ENCODE measurements at regions not wholly inside any gene's neighbourhood (a gene's known extent, or its start where the extent isn't known, plus 50 kb on each side); places are given as distances from the start of the nearest gene placed in this dataset.

GRCh38 chr20:22918286-22918983, 116.7 kb upstream of the SSTR4 start:
- DNase-seq (no peak), ATAC-seq (ENCODE audit: poor library complexity) (no peak)
- no peaks in the 10 kb centered on the region for H3K4me1 ChIP-seq (ENCODE audit: insufficient read depth, low read length)
- H3K27me3 Mint-ChIP-seq = peaks cover 5% of the 10 kb centered on the region
- H3K4me3 ChIP-seq (ENCODE audit: low read length) = no peak overlapping the region
- H3K36me3 Mint-ChIP-seq (ENCODE audit: low read depth) = no peaks in the 10 kb centered on the region
- H3K27ac ChIP-seq (ENCODE audit: low read depth in 1 of 2, low read length in 2 of 2) = no peak overlapping the region
- H3K27me3 ChIP-seq (ENCODE audit: control insufficient read depth in 1 of 2, insufficient read depth in 2 of 2, low read length in 2 of 2) = no peaks in the 10 kb centered on the region
- no peaks in the 10 kb centered on the region for H3K36me3 ChIP-seq (ENCODE audit: insufficient read depth, low read length)
- peaks cover 9% of the 10 kb centered on the region for H3K9me3 Mint-ChIP-seq
- ChIA-PET CTCF (no interaction called here), POLR2A (no interaction called here)
- peaks cover 0 to 6% of the 10 kb centered on the region in 2 experiments for H3K9me3 ChIP-seq (ENCODE audit: control insufficient read depth in 1 of 2, insufficient read depth in 1 of 2, low read length in 2 of 2)
- no peak for TF ChIP-seq CTCF (IDR thresholded peaks at IDR 0.05)
- no peak overlapping the region for H3K4me3 Mint-ChIP-seq
- intact Hi-C loops (cut with DNase I, micrococcal nuclease) = no loop called here
- H3K27ac Mint-ChIP-seq = no peak overlapping the region
- no peaks in the 10 kb centered on the region for H3K4me1 Mint-ChIP-seq (ENCODE audit: low read depth)

GRCh38 chr20:22920898-22921297, 114.2 kb upstream of the SSTR4 start:
- no peak overlapping the region for H3K27ac Mint-ChIP-seq
- Histone ChIP-seq H3K4me1 (ENCODE audit: insufficient read depth, low read length) (no peaks in the 10 kb centered on the region), H3K36me3 (ENCODE audit: insufficient read depth, low read length) (no peaks in the 10 kb centered on the region), H3K9me3 (ENCODE audit: control insufficient read depth in 1 of 2, insufficient read depth in 1 of 2, low read length in 2 of 2) (peaks cover 0 to 6% of the 10 kb centered on the region in 2 experiments), H3K4me3 (ENCODE audit: low read length) (no peak overlapping the region), H3K27ac (ENCODE audit: low read depth in 1 of 2, low read length in 2 of 2) (no peak overlapping the region), H3K27me3 (ENCODE audit: control insufficient read depth in 1 of 2, insufficient read depth in 2 of 2, low read length in 2 of 2) (no peaks in the 10 kb centered on the region)
- H3K27me3 Mint-ChIP-seq = peaks cover 5% of the 10 kb centered on the region
- peaks cover 3% of the 10 kb centered on the region for H3K9me3 Mint-ChIP-seq
- intact Hi-C loops (cut with DNase I, micrococcal nuclease) = no loop called here
- ATAC-seq (ENCODE audit: poor library complexity) (no peak), DNase-seq (no peak)
- POLR2A ChIA-PET = no interaction called here
- no peak overlapping the region for H3K4me3 Mint-ChIP-seq
- CTCF ChIA-PET = no interaction called here
- H3K36me3 Mint-ChIP-seq (ENCODE audit: low read depth) = no peaks in the 10 kb centered on the region
- TF ChIP-seq CTCF (IDR thresholded peaks at IDR 0.05) = no peak
- H3K4me1 Mint-ChIP-seq (ENCODE audit: low read depth) = no peaks in the 10 kb centered on the region

GRCh38 chr20:22921595-22922421, 113.3 kb upstream of the SSTR4 start:
- H3K4me3 ChIP-seq (ENCODE audit: low read length) = no peak overlapping the region
- intact Hi-C loops (cut with DNase I, micrococcal nuclease) = no loop called here
- peaks cover 5% of the 10 kb centered on the region for H3K27me3 Mint-ChIP-seq
- ChIA-PET CTCF (no interaction called here), POLR2A (no interaction called here)
- peaks cover 3% of the 10 kb centered on the region for H3K9me3 Mint-ChIP-seq
- H3K27me3 ChIP-seq (ENCODE audit: control insufficient read depth in 1 of 2, insufficient read depth in 2 of 2, low read length in 2 of 2) = no peaks in the 10 kb centered on the region
- no peaks in the 10 kb centered on the region for H3K4me1 Mint-ChIP-seq (ENCODE audit: low read depth)
- H3K4me3 Mint-ChIP-seq = no peak overlapping the region
- no peak overlapping the region for H3K27ac Mint-ChIP-seq
- DNase-seq (peak in 3 of 14 experiments; percentile 1 to 34 (median 22)), ATAC-seq (ENCODE audit: poor library complexity) (no peak)
- H3K9me3 ChIP-seq (ENCODE audit: control insufficient read depth in 1 of 2, insufficient read depth in 1 of 2, low read length in 2 of 2) = peaks cover 0 to under 1% of the 10 kb centered on the region in 2 experiments
- no peaks in the 10 kb centered on the region for H3K4me1 ChIP-seq (ENCODE audit: insufficient read depth, low read length)
- no peak for TF ChIP-seq CTCF (IDR thresholded peaks at IDR 0.05)
- H3K36me3 ChIP-seq (ENCODE audit: insufficient read depth, low read length) = no peaks in the 10 kb centered on the region
- no peak overlapping the region for H3K27ac ChIP-seq (ENCODE audit: low read depth in 1 of 2, low read length in 2 of 2)
- no peaks in the 10 kb centered on the region for H3K36me3 Mint-ChIP-seq (ENCODE audit: low read depth)

Data from CD4-positive, alpha-beta T cell (primary cell).